D721Med (cell line): ENCODE measurements at regions not wholly inside any gene's neighbourhood (a gene's known extent, or its start where the extent isn't known, plus 50 kb on each side); places are given as distances from the start of the nearest gene placed in this dataset.

Experiments
- DNase-seq: peaks from one replicate; pipeline ENCODE4 v3.0.0; 2011; ENCODE audit warnings: low spot score; ENCODE audit not compliant: insufficient read length
- FAIRE-seq: peaks from 2 replicates; lab custom pipeline; 2011; peaks lifted over from hg19 to GRCh38; lab: Jason Lieb, UNC
- TF ChIP-seq, protein P1 (sequence below): IDR thresholded peaks from 2 replicates; pipeline ENCODE4 v1.5.1; 2012; ENCODE audit warnings: mild to moderate bottlenecking, control low read depth; ENCODE audit not compliant: insufficient read depth; ENCODE audit errors: missing control alignments

DNA sequence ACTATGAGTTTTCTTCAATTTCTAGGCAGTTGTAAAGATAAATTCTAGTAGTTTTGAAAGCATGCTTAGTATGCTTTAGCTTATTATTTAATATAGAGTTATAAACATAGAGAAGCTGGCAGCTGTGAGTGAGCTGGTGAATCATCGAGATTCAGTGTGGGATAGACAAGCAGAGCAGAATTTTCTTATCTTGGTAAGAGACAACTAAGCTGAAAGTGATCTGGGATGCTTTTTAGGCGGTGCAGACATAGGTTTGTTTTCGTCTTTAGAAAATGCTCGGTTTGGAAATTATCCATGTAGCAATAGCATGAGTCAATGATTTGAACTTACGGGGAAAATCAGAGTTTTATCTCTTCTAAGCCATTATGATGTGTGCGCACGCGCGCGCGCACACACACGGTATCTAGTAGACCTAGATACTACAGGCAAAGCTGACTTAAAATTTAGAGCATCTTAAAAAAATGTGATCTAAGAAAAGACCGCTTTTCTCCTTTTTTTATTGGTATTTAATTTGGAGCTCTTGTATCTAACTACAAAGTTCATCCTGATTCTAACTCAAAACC, 128.3 kb upstream of the MAP3K7 start:
- DNase-seq (no peak), FAIRE-seq (no peak)
- TF ChIP-seq, protein P1, sequence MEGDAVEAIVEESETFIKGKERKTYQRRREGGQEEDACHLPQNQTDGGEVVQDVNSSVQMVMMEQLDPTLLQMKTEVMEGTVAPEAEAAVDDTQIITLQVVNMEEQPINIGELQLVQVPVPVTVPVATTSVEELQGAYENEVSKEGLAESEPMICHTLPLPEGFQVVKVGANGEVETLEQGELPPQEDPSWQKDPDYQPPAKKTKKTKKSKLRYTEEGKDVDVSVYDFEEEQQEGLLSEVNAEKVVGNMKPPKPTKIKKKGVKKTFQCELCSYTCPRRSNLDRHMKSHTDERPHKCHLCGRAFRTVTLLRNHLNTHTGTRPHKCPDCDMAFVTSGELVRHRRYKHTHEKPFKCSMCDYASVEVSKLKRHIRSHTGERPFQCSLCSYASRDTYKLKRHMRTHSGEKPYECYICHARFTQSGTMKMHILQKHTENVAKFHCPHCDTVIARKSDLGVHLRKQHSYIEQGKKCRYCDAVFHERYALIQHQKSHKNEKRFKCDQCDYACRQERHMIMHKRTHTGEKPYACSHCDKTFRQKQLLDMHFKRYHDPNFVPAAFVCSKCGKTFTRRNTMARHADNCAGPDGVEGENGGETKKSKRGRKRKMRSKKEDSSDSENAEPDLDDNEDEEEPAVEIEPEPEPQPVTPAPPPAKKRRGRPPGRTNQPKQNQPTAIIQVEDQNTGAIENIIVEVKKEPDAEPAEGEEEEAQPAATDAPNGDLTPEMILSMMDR = no peak

- FAIRE-seq = no peak
- DNase-seq = no peak
- TF ChIP-seq, protein P1 = no peak
These were observed 127.4 kb upstream of the MAP3K7 start for GRCh38 chr6:90714319-90714718.

DNA sequence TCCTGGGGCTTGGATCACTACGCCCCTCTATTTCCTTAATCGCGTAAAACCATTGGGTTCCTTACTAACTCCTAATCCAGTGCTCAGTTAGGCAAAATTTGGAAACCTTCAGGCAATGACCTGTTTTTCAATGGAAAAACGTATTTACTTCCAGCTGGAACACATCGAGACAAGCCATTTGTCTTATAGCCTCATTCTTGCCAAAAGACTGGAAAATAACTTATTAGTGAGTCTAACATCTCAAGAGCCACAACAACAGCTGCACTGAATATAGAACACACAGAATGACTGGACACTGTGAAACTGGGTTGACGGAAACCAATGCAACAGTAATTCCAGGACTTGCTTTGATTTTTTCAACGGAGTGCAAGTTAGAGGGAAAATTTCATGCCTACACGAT, 125.2 kb upstream of the MAP3K7 start:
- DNase-seq (no peak), FAIRE-seq (no peak)
- TF ChIP-seq, protein P1 = no peak

DNA sequence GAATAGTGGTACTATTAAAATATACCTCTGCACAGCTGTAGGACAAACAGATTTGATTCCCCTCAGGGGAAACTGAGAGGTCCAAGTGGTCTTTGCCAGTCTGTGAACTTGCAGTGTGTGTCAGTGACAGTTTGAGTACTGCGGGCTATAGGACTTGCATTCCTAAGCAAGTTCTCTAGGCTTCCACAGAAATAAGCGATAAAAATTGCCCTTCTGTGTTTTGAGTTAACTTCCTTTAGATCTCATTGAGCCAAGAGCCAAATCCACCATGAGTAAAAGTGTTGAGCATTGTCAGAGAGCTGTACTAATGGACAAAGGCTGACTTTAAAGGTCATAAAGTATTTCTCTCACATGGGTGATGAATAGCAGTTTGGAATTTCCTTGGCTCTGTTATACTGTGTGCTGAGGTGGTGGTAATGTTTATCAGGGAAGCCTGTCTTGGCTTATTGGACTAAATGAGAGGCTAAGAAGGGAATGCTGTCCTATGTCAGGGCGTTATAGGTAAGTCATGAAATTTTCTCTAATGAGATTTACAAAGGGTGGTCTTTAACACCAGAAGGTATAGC, 122.6 kb upstream of the MAP3K7 start:
- no peak for FAIRE-seq
- no peak for DNase-seq
- TF ChIP-seq, protein P1 = no peak

GRCh38 chr6:90708206-90708737, 121.4 kb upstream of the MAP3K7 start:
- TF ChIP-seq, protein P1 = no peak
- FAIRE-seq = no peak
- no peak for DNase-seq

DNA sequence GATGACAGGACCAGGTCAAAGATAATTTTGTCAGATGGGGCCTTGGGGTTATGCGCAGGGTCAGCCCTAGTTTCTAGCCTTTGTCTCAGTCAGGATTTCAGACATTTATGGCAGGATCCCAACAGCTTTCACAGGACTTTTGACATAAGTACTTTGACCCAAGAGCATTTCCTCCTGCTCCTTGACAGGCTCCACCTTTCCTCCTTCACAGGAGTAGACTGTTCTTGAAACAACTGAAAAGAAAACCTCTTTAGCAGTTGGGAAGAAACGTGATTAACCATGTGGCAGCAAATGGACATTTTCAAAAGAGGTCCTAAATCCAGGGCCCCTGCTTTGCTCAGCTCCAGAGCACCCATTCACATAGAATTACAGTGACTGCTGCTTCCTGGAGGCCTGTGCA, 120.4 kb upstream of the MAP3K7 start:
- FAIRE-seq = no peak
- TF ChIP-seq, protein P1 = no peak

GRCh38 chr6:90703336-90703735, 116.5 kb upstream of the MAP3K7 start:
- DNase-seq (no peak), FAIRE-seq (no peak)
- TF ChIP-seq, protein P1 = no peak

More for the DNA sequence above, 120.4 kb upstream of the MAP3K7 start:
- DNase-seq = no peak
